GM12892 (cell line): ENCODE measurements at regions not wholly inside any gene's neighbourhood (a gene's known extent, or its start where the extent isn't known, plus 50 kb on each side); places are given as distances from the start of the nearest gene placed in this dataset.

Experiments used
- POLR2A ChIP-seq: IDR thresholded peaks from 2 replicates; pipeline ENCODE4 v1.6.1; 2011; ENCODE audit warnings: low read depth, low read length, control low read depth
- POLR2AphosphoS5 ChIP-seq: IDR thresholded peaks from 2 replicates; pipeline ENCODE4 v1.6.1; 2011; ENCODE audit warnings: low read depth, low read length, control low read depth
- TAF1 ChIP-seq: IDR thresholded peaks from 2 replicates; pipeline ENCODE4 v1.6.1; 2011; ENCODE audit warnings: low read depth, mild to moderate bottlenecking, control low read depth, low read length, borderline replicate concordance

GRCh38 chr7:68043546-68043945 lies 1046.9 kb downstream of the TYW1 start:
- TF ChIP-seq POLR2A (no peak), POLR2AphosphoS5 (no peak), TAF1 (no peak)
